Transverse colon (tissue), 4 donors: ENCODE measurements at regions not wholly inside any gene's neighbourhood (a gene's known extent, or its start where the extent isn't known, plus 50 kb on each side); places are given as distances from the start of the nearest gene placed in this dataset.

Source experiments
- EP300 ChIP-seq: sonication (generic); formaldehyde crosslinking; IDR thresholded peaks from one replicate; pipeline ENCODE4 v1.6.1; 2017; ENCODE audit warnings: antibody characterized with exemption, low read depth
- POLR2AphosphoS5 ChIP-seq, 3 donors: sonication (generic); formaldehyde crosslinking; IDR thresholded peaks; one replicate each; pipeline ENCODE4 v1.6.1; 2016; ENCODE audit warnings: antibody characterized with exemption in 3 of 3
- TF ChIP-seq, protein P1 (sequence below), 5 experiments: fragments of 200-600 bp in 3 of 5; fragments of 450-650 bp in 2 of 5; sonication (generic) in 3 of 5; IDR thresholded peaks; 1 replicate in 2 of 5; 2 replicates in 3 of 5; pipeline ENCODE4 v1.5.1; 2016 to 2017; ENCODE audit warnings: antibody characterized with exemption in 5 of 5, inconsistent platforms in 3 of 5, mild to moderate bottlenecking in 2 of 5, moderate library complexity in 1 of 5

- TF ChIP-seq EP300 (no peak), POLR2AphosphoS5 (IDR thresholded peaks at IDR 0.05) (no peak)
- TF ChIP-seq, protein P1, sequence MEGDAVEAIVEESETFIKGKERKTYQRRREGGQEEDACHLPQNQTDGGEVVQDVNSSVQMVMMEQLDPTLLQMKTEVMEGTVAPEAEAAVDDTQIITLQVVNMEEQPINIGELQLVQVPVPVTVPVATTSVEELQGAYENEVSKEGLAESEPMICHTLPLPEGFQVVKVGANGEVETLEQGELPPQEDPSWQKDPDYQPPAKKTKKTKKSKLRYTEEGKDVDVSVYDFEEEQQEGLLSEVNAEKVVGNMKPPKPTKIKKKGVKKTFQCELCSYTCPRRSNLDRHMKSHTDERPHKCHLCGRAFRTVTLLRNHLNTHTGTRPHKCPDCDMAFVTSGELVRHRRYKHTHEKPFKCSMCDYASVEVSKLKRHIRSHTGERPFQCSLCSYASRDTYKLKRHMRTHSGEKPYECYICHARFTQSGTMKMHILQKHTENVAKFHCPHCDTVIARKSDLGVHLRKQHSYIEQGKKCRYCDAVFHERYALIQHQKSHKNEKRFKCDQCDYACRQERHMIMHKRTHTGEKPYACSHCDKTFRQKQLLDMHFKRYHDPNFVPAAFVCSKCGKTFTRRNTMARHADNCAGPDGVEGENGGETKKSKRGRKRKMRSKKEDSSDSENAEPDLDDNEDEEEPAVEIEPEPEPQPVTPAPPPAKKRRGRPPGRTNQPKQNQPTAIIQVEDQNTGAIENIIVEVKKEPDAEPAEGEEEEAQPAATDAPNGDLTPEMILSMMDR (IDR thresholded peaks at IDR 0.05): no peak
Observed at GRCh38 chr10:29375888-29376287, 87.0 kb downstream of the LYZL1 start.
